ENCODE measurements at regions not wholly inside any gene's neighbourhood (a gene's known extent, or its start where the extent isn't known, plus 50 kb on each side); places are given as distances from the start of the nearest gene placed in this dataset.

- DNase-seq: no peak
These were observed 55.3 kb upstream of the DPH5 start for GRCh38 chr1:101080859-101081258.

- no peak for DNase-seq
These were observed 53.8 kb upstream of the DPH5 start for GRCh38 chr1:101079341-101079740.

GRCh38 chr1:101077849-101078248, 52.3 kb upstream of the DPH5 start:
- DNase-seq: no peak

GRCh38 chr1:101075926-101076325, 50.3 kb upstream of the DPH5 start:
- DNase-seq: no peak
